Posterior cingulate gyrus (tissue), 11 donors: ENCODE measurements at regions not wholly inside any gene's neighbourhood (a gene's known extent, or its start where the extent isn't known, plus 50 kb on each side); places are given as distances from the start of the nearest gene placed in this dataset.
"Not testable (repeated sequence)": the region's sequence is repeated elsewhere in the genome, so short reads cannot be mapped to it uniquely, and the experiment has no call there.

ENCODE experiments used
- DNase-seq, 10 donors: peaks; one replicate each; pipeline versions ENCODE4 v3.0.0 to v3.0.0-alpha.2; 2020 to 2021; ENCODE audit warnings: mixed read lengths in 3 of 10
- intact Hi-C: fragments of 100-400 bp; cut with DNase I; formaldehyde crosslinking; loops from one replicate; pipeline ENCODE4 v1.15.1; 2023

DNA sequence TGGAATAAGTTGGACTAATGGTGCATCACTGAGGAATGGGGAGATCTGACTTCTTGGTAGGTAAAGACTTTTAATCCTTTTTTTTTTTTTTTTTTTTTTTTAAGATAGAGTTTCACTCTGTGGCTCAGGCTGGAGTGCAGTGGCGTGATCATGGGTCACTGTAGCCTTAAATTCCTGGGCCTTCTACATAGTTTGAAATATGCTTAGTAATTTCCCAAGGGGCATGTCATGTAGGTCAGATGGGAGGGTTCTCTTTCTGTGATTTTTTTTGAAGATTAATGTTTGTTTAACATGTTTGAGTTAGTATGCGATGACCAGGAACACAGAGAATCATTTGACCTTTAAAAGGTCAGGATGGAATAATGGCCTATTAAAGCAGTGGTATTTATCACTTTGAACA, 129.1 kb downstream of the S1PR1 start:
- DNase-seq = no peak
- intact Hi-C loops = no loop called here

DNA sequence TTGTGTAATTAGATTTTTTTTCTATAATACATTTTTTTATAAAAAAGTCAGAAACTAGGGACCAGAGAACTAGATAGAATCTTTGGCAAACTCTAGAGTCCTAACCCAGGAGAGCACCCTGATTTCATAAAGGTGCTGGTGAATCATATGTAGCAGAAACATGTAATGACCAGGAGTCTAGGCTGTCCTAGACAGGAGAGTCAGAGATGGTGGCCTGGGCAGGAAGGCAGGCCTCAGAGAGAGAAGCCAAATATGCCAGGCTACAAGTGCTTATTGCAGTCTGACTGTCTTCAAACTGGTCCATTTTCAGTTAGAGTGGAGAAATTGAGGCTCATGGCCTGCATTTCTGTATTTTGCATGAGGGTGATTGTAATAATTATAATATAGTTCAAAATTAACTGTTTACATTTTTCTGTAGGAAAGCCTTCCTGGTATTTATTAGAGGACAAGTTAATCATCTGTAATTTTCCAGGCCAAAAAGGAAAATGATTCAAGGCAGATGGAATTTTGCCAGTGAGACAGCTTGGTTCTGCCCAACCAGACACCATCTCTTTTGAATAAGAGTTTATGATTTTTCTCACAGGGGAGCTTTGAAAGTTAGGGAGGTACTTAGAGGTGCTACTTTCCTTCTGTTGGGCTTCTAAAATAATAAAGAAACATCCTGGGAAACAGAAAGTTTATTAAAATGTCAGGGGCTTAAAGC, 129.8 kb downstream of the S1PR1 start:
- intact Hi-C loops = no loop called here
- DNase-seq = no peak

GRCh38 chr1:101367630-101368029, 130.8 kb downstream of the S1PR1 start:
- intact Hi-C loops = no loop called here
- DNase-seq = no peak

- no peak for DNase-seq
- intact Hi-C loops = no loop called here
Measured at GRCh38 chr1:101370488-101370887, 133.7 kb downstream of the S1PR1 start.

- intact Hi-C loops = no loop called here
Measured at GRCh38 chr1:101371259-101371658, 134.4 kb downstream of the S1PR1 start.

GRCh38 chr1:101373570-101373969, 136.8 kb downstream of the S1PR1 start:
- intact Hi-C loops = no loop called here
- DNase-seq = no peak

More at GRCh38 chr1:101371259-101371658, 134.4 kb downstream of the S1PR1 start:
- DNase-seq = no peak

GRCh38 chr1:101375448-101375847, 138.6 kb downstream of the S1PR1 start:
- DNase-seq, intact Hi-C loops: not testable (repeated sequence)

DNA sequence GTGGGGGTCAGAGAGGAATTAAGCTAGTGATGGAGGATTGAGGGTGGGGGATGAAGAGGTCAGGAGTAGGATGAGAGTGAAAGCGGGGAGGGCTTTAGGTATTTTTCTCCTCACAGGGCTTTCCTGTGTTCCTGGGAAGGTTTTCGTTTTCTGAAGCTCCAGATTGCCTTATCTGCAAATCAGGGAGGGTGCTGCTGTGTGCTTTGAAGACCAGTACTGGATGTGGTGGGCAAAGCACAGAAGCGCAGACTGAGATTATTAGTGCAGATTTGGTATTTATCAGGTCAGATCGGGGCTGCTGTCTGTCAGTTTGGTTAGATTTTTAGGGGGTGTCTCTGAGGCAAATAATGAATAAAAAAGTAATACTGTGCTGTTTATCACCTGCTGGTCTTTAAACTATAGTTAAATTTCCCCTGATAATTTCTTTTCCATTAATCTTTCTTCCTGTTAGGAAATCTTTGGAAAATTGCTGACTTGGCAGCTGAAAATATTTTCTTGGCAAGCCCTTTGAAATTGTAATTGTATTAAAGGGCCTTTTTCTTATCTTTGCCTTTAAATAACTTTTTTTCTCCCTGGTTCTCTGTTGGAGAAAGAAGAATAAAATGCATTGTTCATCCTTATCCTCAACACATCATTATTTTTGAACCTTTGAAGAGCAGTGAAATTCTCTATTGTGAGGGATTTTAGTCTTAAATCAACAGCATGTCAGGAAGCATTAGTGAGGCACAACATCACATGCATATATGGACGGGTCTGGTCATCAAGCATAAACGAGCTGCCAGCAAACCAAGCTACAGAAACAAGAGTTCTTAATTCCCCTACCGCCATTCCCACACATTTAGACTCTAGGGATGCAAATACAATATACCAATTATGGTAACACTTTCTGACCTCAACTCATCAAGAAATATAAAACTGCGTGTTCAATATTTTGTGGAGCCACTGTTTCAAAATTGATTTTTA, 139.6 kb downstream of the S1PR1 start:
- intact Hi-C loops = no loop called here
- DNase-seq = no peak

DNA sequence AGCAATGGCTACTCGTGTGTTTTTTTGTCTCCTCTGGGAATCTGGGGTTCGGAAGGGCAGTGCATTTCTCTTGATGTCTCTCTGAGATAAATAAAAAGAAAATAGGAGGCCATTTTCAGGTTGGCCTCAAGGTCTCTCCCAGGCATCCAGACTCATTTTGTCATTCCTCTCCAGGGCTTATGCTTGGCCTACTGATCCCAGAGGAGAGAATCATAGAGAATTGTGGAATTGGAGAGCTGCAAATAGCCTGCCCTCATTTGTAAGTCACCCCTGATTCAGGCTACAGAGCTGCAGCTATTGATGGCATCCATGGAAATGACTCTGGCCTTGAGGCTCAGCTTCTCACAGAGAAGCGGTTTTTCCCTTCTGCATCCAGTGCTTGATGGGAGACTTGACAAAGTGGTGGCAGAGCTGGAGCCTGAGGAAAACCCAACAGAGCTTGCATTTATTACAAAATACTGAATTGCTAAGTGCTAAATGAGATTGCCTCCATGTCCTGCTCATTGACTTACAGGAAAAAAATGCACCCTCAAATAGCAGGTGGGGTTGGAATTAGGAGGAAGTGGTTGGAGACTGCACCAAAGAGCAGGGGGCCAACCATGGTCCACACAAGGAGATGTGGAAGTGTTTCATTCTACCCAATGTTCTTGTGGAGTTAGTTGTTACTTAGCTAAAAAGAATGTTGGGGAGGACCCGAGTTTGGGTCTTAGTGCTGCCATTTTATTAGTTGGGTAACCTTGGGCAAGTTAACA, 140.4 kb downstream of the S1PR1 start:
- no peak for DNase-seq
- intact Hi-C loops = no loop called here

GRCh38 chr1:101379037-101379436, 142.2 kb downstream of the S1PR1 start:
- intact Hi-C loops = no loop called here

DNA sequence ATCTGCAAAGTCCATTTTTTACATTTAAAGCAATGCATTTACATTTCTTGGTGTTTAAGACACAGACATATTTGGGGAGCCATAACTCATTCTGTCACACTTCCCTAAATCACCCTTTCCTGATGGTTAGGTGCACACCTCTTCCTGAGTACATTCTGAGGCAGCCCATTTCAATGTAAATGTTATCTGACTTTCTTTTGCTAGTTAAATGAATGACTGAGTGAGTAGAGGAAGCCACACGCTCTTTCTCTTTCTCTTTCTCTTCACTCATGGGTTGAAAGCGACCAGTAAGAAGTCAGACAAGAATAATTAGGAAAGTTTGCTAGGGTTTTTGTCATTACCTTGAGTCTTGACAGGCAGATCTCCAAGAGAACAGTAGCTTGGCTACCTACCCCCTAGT, 143.1 kb downstream of the S1PR1 start:
- intact Hi-C loops = no loop called here

More at GRCh38 chr1:101379037-101379436, 142.2 kb downstream of the S1PR1 start:
- DNase-seq = no peak

DNA sequence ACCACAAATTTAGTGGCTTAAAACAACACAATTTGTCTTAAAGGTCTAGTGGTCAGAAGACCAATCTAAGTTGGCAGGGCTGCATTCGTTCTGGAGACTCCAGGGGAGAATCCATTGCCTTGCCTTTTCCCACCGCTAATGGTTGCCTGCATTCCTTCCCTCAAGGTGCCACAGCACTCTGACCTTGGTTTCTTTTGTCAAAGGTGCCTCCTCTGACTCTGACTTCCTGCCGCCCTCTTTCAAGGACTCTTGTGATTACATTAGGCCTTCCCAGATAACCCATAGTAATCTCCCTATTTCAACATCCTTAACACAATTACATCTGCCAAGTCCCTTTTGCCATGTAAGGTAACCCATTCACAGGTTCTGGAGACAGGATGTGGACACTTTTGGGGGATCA, 145.3 kb downstream of the S1PR1 start:
- intact Hi-C loops = no loop called here

More for the DNA sequence above, 143.1 kb downstream of the S1PR1 start:
- no peak for DNase-seq

DNA sequence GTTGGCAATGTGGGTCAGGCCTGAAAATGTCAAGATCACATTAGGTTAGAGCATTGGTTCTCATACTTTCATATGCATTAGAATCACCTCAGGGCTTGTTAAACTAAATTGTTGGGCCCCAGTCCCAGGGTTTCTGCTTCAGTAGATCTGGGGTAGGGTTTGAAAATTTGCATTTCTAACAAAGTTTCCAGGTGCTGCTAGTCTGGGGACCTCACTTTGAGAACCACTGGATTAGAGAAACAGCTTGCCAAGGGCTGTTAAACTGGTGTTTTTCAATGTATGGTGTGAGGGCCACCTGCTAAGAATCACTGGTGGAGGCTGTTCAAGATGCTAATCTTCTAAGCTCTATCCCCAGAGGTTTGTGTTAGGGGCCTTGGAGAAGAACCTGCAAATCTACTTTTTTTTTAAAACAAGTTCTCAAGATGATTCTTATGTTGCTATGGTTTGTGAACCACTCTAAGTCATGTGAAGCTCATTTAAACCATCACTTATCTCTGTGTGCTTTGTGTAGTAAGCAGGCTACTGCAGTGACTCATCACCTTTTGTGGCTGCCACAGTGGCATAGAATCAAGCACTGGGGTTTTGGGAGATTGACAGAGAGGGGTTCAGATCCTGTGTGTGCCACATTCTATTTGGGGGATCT, 152.2 kb downstream of the S1PR1 start:
- intact Hi-C loops = no loop called here
- DNase-seq = no peak

More for the DNA sequence above, 145.3 kb downstream of the S1PR1 start:
- no peak for DNase-seq

DNA sequence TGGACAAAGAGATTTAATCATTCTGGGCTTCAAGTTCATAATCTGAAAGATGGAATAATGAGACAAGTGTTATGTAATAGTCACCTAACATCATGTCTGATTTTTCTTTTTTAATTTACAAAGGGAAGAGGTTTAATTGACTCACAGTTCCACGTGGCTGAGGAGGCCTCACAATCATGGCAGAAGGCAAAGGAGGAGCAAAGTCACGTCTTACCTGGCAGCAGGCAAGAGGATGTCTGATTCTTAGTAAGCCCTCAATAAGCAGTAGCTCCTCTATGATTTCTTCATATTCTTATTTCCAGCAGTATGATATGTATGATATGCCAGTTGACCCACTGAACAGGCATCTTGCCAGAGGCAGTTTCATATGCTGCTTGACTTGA, 152.7 kb downstream of the S1PR1 start:
- no peak for DNase-seq
- intact Hi-C loops = no loop called here

GRCh38 chr1:101392552-101392951, 155.7 kb downstream of the S1PR1 start:
- intact Hi-C loops = no loop called here
- no peak for DNase-seq

GRCh38 chr1:101394041-101394440, 157.2 kb downstream of the S1PR1 start:
- no peak for DNase-seq
- intact Hi-C loops = no loop called here

DNA sequence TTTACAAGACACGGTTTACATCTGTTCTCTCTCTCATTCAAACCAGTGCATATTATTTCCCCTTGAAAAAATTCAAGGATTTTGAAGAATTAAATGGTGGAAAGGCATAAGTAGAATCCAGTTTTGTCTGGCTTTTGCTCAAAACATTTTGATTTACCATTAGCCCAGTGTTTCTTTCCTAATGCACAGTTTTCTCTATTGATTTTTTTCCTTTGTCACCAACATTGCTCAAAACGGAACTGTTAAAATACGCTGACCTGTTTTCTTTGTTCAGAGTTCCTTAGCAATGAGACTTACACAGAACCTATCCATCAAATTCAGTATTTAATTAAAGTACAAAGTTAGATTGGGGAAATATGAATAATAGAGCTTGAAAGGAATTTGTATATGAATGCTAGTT, 162.4 kb downstream of the S1PR1 start:
- intact Hi-C loops = no loop called here

GRCh38 chr1:101406271-101406670, 169.5 kb downstream of the S1PR1 start:
- no peak for DNase-seq
- intact Hi-C loops = no loop called here

More for the DNA sequence above, 162.4 kb downstream of the S1PR1 start:
- DNase-seq = no peak

- intact Hi-C loops = no loop called here
- DNase-seq = no peak
Measured at GRCh38 chr1:101406681-101407080, 169.9 kb downstream of the S1PR1 start.

DNA sequence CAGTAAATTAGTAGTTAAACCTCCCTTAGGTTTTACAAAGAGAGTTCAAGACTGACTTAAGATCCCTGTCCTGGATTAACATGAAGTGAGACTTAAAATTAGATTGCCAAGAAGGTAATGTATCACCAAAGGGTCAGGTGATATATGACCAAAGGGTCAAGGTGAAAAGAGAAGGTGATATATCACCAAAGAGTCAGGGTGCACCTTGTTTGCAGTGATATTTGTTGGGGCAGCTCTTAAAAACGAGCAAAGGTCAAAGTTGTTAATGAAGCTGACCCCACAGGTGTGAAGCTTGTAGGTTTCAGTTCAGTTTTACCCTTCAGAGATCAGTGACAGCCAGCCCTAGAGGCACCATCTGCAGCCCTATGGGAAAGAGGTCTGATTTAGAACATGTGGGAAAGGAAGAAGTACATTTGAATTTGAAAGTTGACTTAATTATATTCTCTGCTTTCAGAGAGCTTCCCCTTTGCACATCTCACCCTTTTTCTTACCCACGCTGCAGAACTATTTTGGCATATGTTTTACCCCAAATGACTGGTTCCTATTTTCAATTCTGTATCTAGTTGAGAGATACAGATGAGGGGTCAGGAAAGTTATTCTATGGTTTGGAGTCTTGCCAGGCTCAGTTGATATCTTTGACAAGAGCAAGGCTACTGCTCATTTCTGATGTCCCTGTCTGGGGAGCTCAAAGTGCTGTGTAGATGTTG, 170.8 kb downstream of the S1PR1 start:
- intact Hi-C loops = no loop called here
- no peak for DNase-seq
